NCI-H2227 treated with DMSO at 0.1 percent for 48 hours (cell line): ENCODE measurements at regions not wholly inside any gene's neighbourhood (a gene's known extent, or its start where the extent isn't known, plus 50 kb on each side); places are given as distances from the start of the nearest gene placed in this dataset.
"Not testable (repeated sequence)": the region's sequence is repeated elsewhere in the genome, so short reads cannot be mapped to it uniquely, and the experiment has no call there.

Source experiments
- DNase-seq: peaks from one replicate; lab custom pipeline; 2025; lab: John Stamatoyannopoulos, UW

- no peak for DNase-seq
These were observed 125.6 kb upstream of the ZNF608 start for GRCh38 chr5:124872086-124872485.

GRCh38 chr5:124872615-124873014 is 126.2 kb upstream of the ZNF608 start:
- DNase-seq, result no peak

GRCh38 chr5:124873188-124873587 is 126.7 kb upstream of the ZNF608 start:
- DNase-seq, result no peak

DNA sequence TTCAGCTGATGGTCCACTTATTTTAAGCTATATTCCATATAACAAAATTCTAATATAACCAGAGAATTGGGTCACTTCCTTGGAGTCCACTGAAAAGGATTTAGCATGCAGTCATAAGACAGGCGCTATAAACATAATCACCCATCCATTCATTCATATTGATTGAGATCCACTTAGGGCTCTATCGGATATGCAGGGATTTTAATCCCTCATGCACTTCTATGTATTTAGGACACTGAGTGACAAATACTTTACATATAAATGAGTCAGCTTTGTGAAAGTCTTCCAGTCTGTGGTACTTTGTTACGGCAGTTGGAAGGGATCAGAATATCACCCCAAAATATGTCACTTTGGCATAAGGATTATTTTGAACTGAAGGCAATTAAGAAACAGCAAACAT is 127.3 kb upstream of the ZNF608 start:
- DNase-seq, result no peak

DNA sequence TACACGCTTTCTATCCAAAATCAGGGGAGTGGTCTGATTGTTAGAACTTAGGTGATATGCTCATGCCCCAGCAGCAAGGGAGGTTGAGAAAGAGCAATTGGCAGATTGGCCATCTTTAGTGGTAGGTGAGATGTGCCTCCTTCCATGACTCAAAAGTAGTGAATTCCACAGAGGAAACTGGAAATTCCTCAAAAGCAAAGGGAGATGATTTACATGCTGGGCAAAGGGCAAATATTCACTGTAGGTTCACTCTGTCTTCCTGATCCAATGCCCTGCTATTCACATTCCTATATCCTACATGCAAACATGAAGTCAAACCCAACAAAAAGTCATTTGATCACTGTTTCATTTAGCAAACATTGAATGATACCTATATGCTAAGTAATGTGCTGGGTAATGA is 130.1 kb upstream of the ZNF608 start:
- no peak for DNase-seq

- no peak for DNase-seq
These were observed 130.5 kb upstream of the ZNF608 start for GRCh38 chr5:124876983-124877382.

- no peak for DNase-seq
These were observed 131.2 kb upstream of the ZNF608 start for GRCh38 chr5:124877501-124878146.

- DNase-seq, result no peak
These were observed 132.3 kb upstream of the ZNF608 start for GRCh38 chr5:124878583-124879342.

- DNase-seq, result no peak
These were observed 134.7 kb upstream of the ZNF608 start for GRCh38 chr5:124880903-124881697.

DNA sequence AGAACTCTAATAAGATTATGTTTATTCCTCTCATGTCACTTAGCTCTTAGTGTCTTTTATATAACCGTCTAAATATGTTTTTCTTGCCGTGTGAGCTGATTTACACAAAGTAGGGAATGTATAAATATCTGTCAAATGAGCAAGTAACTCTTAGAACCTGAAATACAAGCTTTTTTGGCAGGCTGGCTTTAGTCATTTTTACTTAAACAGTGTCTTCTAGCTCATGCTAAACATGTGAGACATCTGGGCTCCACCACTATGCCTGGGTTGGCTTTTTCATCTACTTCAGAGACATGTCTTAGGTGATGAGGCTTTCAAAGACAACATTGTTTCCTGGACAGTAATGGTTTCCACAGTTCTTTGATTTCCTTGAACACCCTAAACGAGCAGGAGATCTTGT is 137.2 kb upstream of the ZNF608 start:
- DNase-seq, result no peak

DNA sequence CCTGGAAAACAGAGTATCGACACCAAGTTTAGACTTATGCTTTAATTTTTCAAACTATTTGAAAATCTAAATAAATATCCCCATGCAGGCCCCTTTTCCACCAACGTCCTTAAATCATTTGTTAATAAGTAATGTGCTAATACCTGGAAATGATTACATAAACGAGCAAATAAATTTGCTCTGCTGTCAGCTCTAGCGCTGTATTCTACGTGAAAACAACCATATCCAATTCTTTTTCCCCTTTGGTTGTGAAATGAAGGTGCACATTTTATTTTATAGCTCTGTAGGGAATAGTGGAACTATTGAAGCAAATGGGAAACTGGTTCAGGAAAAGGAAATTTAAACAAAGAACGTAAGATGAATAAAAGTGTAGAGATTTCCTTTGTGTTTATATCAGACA is 137.7 kb upstream of the ZNF608 start:
- no peak for DNase-seq

DNA sequence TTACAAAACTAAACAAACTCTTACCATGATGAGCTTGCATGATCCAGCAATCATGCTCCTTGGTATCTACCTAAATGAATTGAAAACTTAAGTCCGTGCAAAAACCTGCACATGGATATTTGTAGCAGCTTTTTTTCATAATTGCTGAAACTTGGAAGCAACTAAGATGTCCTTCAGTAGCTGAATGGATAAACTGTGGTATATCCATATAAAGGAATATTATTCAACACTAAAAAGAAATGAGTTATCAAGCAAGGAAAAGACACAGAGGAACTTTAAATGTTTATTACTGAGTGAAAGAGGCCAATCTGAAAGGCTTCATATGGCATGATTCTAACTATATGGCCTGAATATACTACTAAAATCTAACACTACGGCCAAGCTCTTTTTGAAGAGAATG is 139.1 kb upstream of the ZNF608 start:
- DNase-seq, result no peak

GRCh38 chr5:124887223-124887622 is 140.8 kb upstream of the ZNF608 start:
- DNase-seq, result no peak

DNA sequence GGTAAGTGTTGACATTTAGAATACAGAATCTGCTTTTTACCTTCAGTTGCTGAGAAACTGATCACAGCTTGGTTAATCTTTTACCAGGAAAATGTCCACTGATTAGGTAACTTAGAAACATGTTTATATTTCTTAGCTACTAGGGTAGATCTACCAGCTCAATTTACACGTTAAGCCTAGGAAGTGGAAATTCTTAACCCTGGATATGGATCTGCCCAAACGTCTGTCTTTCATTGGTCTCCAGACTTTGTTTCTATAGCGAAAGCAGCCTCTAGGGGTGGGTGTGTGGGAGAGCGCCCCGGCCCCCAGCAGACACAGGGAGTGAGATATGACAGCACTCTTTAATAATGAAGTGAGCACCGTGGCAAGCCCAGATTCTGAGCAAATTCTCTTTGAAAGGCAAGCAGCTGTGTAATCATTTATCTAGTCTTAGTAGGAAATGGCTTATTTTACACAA is 141.6 kb upstream of the ZNF608 start:
- peak; percentile 9 for DNase-seq

GRCh38 chr5:124888622-124889485 is 142.4 kb upstream of the ZNF608 start:
- no peak for DNase-seq

- no peak for DNase-seq
These were observed 143.0 kb upstream of the ZNF608 start for GRCh38 chr5:124889486-124889825.

- no peak for DNase-seq
These were observed 143.4 kb upstream of the ZNF608 start for GRCh38 chr5:124889850-124890249.

- DNase-seq, result not testable (repeated sequence)
These were observed 144.0 kb upstream of the ZNF608 start for GRCh38 chr5:124890442-124890841.

GRCh38 chr5:124891179-124891578 is 144.7 kb upstream of the ZNF608 start:
- DNase-seq, result no peak

DNA sequence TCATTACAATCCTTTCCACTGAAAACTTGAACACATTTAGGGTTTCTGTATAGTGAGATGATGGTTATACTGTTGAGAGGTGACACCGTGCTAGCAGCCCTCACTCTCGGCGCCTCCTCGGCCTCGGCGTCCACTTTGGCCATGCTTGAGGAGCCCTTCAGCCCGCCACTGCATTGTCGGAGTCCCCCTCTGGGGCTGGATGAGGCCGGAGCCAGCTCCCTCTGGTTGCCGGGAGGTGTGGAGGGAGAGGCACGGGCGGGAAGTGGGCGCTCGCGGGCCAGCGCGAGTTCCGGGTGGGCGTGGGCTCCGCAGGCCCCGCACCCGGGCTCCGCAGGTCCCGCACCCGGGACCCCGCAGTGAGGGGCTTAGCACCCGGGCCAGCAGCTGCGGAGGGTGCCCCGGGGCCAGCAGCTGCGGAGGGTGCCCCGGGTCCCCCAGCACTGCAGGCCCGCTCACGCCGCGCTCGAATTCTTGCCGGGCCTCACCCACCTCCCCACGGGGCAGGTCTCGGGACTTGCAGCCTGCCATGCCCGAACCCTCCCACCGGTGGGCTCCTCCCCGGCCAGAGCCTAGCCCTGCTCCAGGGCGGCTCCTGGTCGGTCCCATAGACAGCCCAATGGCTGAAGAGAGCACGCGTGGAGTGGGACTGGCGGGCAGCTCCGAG is 145.9 kb upstream of the ZNF608 start:
- DNase-seq, result no peak

DNA sequence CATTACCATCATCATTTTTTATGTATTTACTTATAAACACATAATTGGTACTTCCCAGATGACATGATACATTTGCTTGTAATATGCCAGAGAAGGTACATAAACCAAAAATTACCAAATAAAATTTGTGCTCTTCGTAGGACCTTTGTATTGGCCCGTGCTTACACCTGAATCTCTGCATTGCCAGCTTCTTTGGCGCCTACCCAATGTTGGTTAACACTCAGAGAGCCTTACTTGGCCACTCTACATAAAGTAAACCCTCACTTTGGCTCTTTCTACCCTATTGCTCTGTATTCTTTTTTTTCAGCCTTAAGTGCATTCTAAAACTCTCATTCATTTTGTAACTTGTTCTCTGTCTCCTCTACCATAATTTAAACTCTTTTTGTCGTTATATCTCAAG is 148.1 kb upstream of the ZNF608 start:
- no peak for DNase-seq
